HG02763 (cell line): ENCODE measurements at regions not wholly inside any gene's neighbourhood (a gene's known extent, or its start where the extent isn't known, plus 50 kb on each side); places are given as distances from the start of the nearest gene placed in this dataset.
A peak's percentile ranks its signal among the peaks of the same experiment; 100 is the strongest.
"Not testable (repeated sequence)": the region's sequence is repeated elsewhere in the genome, so short reads cannot be mapped to it uniquely, and the experiment has no call there.

Experiments
- ATAC-seq: cut with Tn5 transposase; IDR thresholded peaks from one replicate; pipeline ENCODE4 v1.9.1; 2021; ENCODE audit warnings: mild to moderate bottlenecking, moderate library complexity; ENCODE audit not compliant: unreplicated experiment

GRCh38 chr2:131668794-131669540 lies 141.3 kb downstream of the CCDC74A start:
- not testable (repeated sequence) for ATAC-seq

GRCh38 chr2:131671841-131672470 lies 144.3 kb downstream of the CCDC74A start:
- ATAC-seq, result not testable (repeated sequence)

GRCh38 chr2:131672471-131673399 lies 145.0 kb downstream of the CCDC74A start:
- peak; percentile 79 for ATAC-seq

GRCh38 chr2:131673400-131674173 lies 145.9 kb downstream of the CCDC74A start:
- ATAC-seq, result peak; percentile 95

- no peak for ATAC-seq
These were observed 146.5 kb downstream of the CCDC74A start for GRCh38 chr2:131674174-131674507.

GRCh38 chr2:131681611-131682121 lies 154.0 kb downstream of the CCDC74A start:
- peak; percentile 3 for ATAC-seq

- ATAC-seq, result peak; percentile 100
These were observed 154.6 kb downstream of the CCDC74A start for GRCh38 chr2:131682122-131682944.

GRCh38 chr2:131682945-131683330 lies 155.2 kb downstream of the CCDC74A start:
- ATAC-seq, result peak; percentile 29

GRCh38 chr2:131684631-131685316 lies 157.1 kb downstream of the CCDC74A start:
- not testable (repeated sequence) for ATAC-seq

- ATAC-seq, result not testable (repeated sequence)
These were observed 158.6 kb downstream of the CCDC74A start for GRCh38 chr2:131686164-131686893.

GRCh38 chr2:131686894-131687238 lies 159.2 kb downstream of the CCDC74A start:
- ATAC-seq, result not testable (repeated sequence)

- not testable (repeated sequence) for ATAC-seq
These were observed 161.4 kb downstream of the CCDC74A start for GRCh38 chr2:131689066-131689465.

- not testable (repeated sequence) for ATAC-seq
These were observed 183.6 kb downstream of the CCDC74A start for GRCh38 chr2:131711268-131711667.

- not testable (repeated sequence) for ATAC-seq
These were observed 190.2 kb downstream of the CCDC74A start for GRCh38 chr2:131717907-131718306.

GRCh38 chr2:131721163-131721562 lies 193.5 kb downstream of the CCDC74A start:
- ATAC-seq, result not testable (repeated sequence)

GRCh38 chr2:131722256-131722655 lies 194.6 kb downstream of the CCDC74A start:
- ATAC-seq, result not testable (repeated sequence)

GRCh38 chr2:131724019-131724418 lies 196.3 kb downstream of the CCDC74A start:
- ATAC-seq, result no peak

GRCh38 chr2:131728451-131728850 lies 200.8 kb downstream of the CCDC74A start:
- ATAC-seq, result not testable (repeated sequence)
